GM12878 (cell line): ENCODE measurements at regions not wholly inside any gene's neighbourhood (a gene's known extent, or its start where the extent isn't known, plus 50 kb on each side); places are given as distances from the start of the nearest gene placed in this dataset.

ENCODE experiments used
- ATAC-seq: fragments of 200-7000 bp; cut with Tn5 transposase; 3 replicates; pipeline ENCODE4 v1.9.1; 2020; ENCODE audit warnings: mild to moderate bottlenecking, moderate library complexity
- BruUV-seq: library from RNA; stranded (reverse); fragments of 400-500 nt; replicated peaks from 2 replicates; lab custom pipeline; 2021; lab: Mats Ljungman, UMichigan
- CTCF ChIA-PET: fragments of 300-600 bp; sonication (Branson Sonifier 250); formaldehyde crosslinking; extraction: SDS; loops from one replicate; lab custom pipeline; 2021; ENCODE audit warnings: inconsistent platforms; lab: Yijun Ruan, JAX
- POLR2A ChIA-PET: fragments of 350-600 bp; formaldehyde crosslinking; extraction: SDS; loops from one replicate; lab custom pipeline; 2021; ENCODE audit warnings: inconsistent platforms; lab: Charles Lee
- RAD21 ChIA-PET: fragments of 300-600 bp; sonication (Branson Sonifier 250); formaldehyde crosslinking; loops from one replicate; lab custom pipeline; 2023; ENCODE audit warnings: antibody characterized with exemption; ENCODE audit not compliant: unreplicated experiment; lab: Charles Lee
- SMC1A ChIA-PET: fragments of 300-600 bp; sonication (Branson Sonifier 250); formaldehyde crosslinking; loops from one replicate; lab custom pipeline; 2023; ENCODE audit not compliant: unreplicated experiment, uncharacterized antibody; lab: Charles Lee
- DNase-seq: peaks from one replicate; pipeline ENCODE4 v3.0.0-alpha.2; 2011; ENCODE audit warnings: low read depth, low spot score
- FAIRE-seq: peaks from 3 replicates; lab custom pipeline; 2011; peaks lifted over from hg19 to GRCh38; lab: Jason Lieb, UNC
- H2AFZ ChIP-seq: 2 replicates; pipeline ENCODE4 v1.6.0; 2011; ENCODE audit warnings: low read depth, low read length, control low read depth; ENCODE audit not compliant: control insufficient read depth
- H3K27ac ChIP-seq: 2 replicates; pipeline ENCODE4 v1.5.1; 2011; ENCODE audit warnings: control low read depth; ENCODE audit not compliant: control insufficient read depth, insufficient read depth
- H3K27me3 ChIP-seq, 2 experiments: replicated peaks in 1 of 2; 2 replicates each; pipeline versions ENCODE4 v1.6.0 to v1.6.1; 2011; ENCODE audit warnings: low read length in 1 of 2; ENCODE audit not compliant: control insufficient read depth in 2 of 2, insufficient read depth in 2 of 2
- H3K36me3 ChIP-seq, 2 experiments: 2 replicates each; pipeline ENCODE4 v1.5.1; 2011; ENCODE audit warnings: low read length in 1 of 2; ENCODE audit not compliant: control insufficient read depth in 2 of 2, insufficient read depth in 2 of 2
- H3K4me1 ChIP-seq: 2 replicates; pipeline ENCODE4 v1.6.1; 2011; ENCODE audit warnings: mild to moderate bottlenecking, low read length, moderate library complexity, mixed read lengths; ENCODE audit not compliant: control insufficient read depth, insufficient read depth
- H3K4me2 ChIP-seq: 2 replicates; pipeline ENCODE4 v1.6.0; 2011; ENCODE audit warnings: control low read depth; ENCODE audit not compliant: control insufficient read depth, insufficient read depth
- H3K4me3 ChIP-seq: fragments of 200-600 bp; sonication (generic); 2 replicates; pipeline ENCODE4 v1.5.1; 2016
- H3K79me2 ChIP-seq: 2 replicates; pipeline ENCODE4 v1.6.0; 2011; ENCODE audit warnings: low read length; ENCODE audit not compliant: control insufficient read depth, insufficient read depth
- H3K9ac ChIP-seq: 2 replicates; pipeline ENCODE4 v1.8.0; 2011; ENCODE audit warnings: low read length, control low read depth, mixed read lengths; ENCODE audit not compliant: control insufficient read depth, insufficient read depth
- H3K9me3 ChIP-seq: replicated peaks from 3 replicates; pipeline ENCODE4 v1.5.1; 2011; ENCODE audit warnings: mild to moderate bottlenecking, low read length; ENCODE audit not compliant: control insufficient read depth, insufficient read depth
- H4K20me1 ChIP-seq: 2 replicates; pipeline ENCODE4 v1.6.0; 2011; ENCODE audit not compliant: control insufficient read depth, insufficient read depth
- ESRRA ChIP-seq: IDR thresholded peaks from 2 replicates; pipeline ENCODE4 v1.6.1; 2012; ENCODE audit warnings: mild to moderate bottlenecking, low read length, improper control_type of control experiment
- HDAC2 ChIP-seq: fragments of 200-600 bp; sonication (generic); IDR thresholded peaks from 2 replicates; pipeline ENCODE4 v1.6.1; 2017
- HDAC6 ChIP-seq: fragments of 200-600 bp; sonication (generic); IDR thresholded peaks from one replicate; pipeline ENCODE4 v1.8.0; 2017; ENCODE audit warnings: antibody characterized with exemption; ENCODE audit not compliant: unreplicated experiment
- KAT2A ChIP-seq: conservative IDR thresholded peaks from 2 replicates; pipeline ENCODE4 v1.6.1; 2011; ENCODE audit warnings: low read depth, low read length; ENCODE audit not compliant: control insufficient read depth
- SIN3A ChIP-seq: IDR thresholded peaks from 2 replicates; pipeline ENCODE4 v1.6.1; 2012; ENCODE audit warnings: low read depth, low read length, improper control_type of control experiment
- TARDBP ChIP-seq: IDR thresholded peaks from 2 replicates; pipeline ENCODE4 v1.6.1; 2016; ENCODE audit warnings: borderline replicate concordance
- ZNF274 ChIP-seq: IDR thresholded peaks from one replicate; pipeline ENCODE4 v1.8.0; 2011; ENCODE audit not compliant: insufficient read length, insufficient read depth
- WGBS: methylation state at CpG from one replicate; pipeline ENCODE4 v1.1.6; 2016; ENCODE audit warnings: low lambda C conversion rate; ENCODE audit not compliant: insufficient replicate concordance, insufficient coverage; ENCODE audit errors: missing lambda C conversion rate; 5-methylcytosine and 5-hydroxymethylcytosine counted together
- in situ Hi-C: fragments of 300-500 bp; cut with MboI; formaldehyde crosslinking; loops from 9 replicates; pipeline ENCODE4 v1.14.3; 2018; ENCODE audit warnings: mixed read lengths
- intact Hi-C: fragments of 100-400 bp; cut with micrococcal nuclease; formaldehyde crosslinking; loops from one replicate; pipeline ENCODE4 v1.14.2; 2022; ENCODE audit not compliant: unreplicated experiment
- TF ChIP-seq, protein P1 (sequence below): fragments of 450-650 bp; IDR thresholded peaks from 2 replicates; pipeline ENCODE4 v1.6.1; 2016; ENCODE audit warnings: mild to moderate bottlenecking
- TF ChIP-seq, protein P2 (sequence below): IDR thresholded peaks from 2 replicates; pipeline ENCODE4 v1.6.1; 2011; ENCODE audit warnings: low read depth, low read length, improper control_type of control experiment, borderline replicate concordance
- TF ChIP-seq, protein P3 (sequence below): fragments of 150-350 bp; IDR thresholded peaks from 2 replicates; pipeline ENCODE4 v1.6.1; 2016; ENCODE audit warnings: low read depth, low read length
- TF ChIP-seq, protein P4 (sequence below): fragments of 450-650 bp; formaldehyde crosslinking; IDR thresholded peaks from 2 replicates; pipeline ENCODE4 v1.4.0; 2020; ENCODE audit warnings: mild to moderate bottlenecking, moderate library complexity
- TF ChIP-seq, protein P5 (sequence below): fragments of 450-650 bp; IDR thresholded peaks from 2 replicates; pipeline ENCODE4 v1.6.1; 2018; ENCODE audit warnings: borderline replicate concordance, mild to moderate bottlenecking; ENCODE audit not compliant: partially characterized antibody

DNA sequence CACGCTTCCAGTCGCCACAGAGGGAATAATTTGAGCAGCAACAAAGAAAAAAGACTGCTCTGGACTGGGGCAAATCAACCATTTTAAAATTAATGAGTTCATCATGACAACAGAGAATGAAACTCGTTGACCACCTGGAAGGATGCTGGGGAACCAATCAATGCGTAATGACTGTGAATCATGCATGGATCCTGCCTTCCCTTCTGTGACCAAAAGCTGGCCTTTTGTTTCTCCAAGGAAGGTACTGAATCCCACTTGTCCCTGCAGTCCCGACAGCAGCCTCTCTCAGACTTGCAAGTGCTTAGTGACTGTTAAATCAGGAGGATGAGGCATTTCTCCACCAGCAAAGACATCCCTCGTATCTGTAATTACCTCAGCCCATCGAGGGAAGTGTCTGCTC lies 68.0 kb upstream of the TNS3 start:
- intact Hi-C loops (no loop called here), in situ Hi-C loops (no loop called here)
- FAIRE-seq: no peak
- RAD21 ChIA-PET: no interaction called here
- Histone ChIP-seq H3K4me2 (no peak overlapping the region), H3K36me3 (no peaks in the 10 kb centered on the region), H3K9ac (no peak overlapping the region), H2AFZ (no peak overlapping the region), H3K27me3 (no peaks in the 10 kb centered on the region), H4K20me1 (no peaks in the 10 kb centered on the region), H3K4me1 (peaks cover 6% of the 10 kb centered on the region), H3K27ac (no peak overlapping the region), H3K79me2 (no peaks in the 10 kb centered on the region), H3K9me3 (no peaks in the 10 kb centered on the region), H3K4me3 (no peak overlapping the region)
- no TSS peak for BruUV-seq
- POLR2A ChIA-PET: no interaction called here
- SMC1A ChIA-PET: no interaction called here
- CTCF ChIA-PET: no interaction called here
- TF ChIP-seq, protein P1, sequence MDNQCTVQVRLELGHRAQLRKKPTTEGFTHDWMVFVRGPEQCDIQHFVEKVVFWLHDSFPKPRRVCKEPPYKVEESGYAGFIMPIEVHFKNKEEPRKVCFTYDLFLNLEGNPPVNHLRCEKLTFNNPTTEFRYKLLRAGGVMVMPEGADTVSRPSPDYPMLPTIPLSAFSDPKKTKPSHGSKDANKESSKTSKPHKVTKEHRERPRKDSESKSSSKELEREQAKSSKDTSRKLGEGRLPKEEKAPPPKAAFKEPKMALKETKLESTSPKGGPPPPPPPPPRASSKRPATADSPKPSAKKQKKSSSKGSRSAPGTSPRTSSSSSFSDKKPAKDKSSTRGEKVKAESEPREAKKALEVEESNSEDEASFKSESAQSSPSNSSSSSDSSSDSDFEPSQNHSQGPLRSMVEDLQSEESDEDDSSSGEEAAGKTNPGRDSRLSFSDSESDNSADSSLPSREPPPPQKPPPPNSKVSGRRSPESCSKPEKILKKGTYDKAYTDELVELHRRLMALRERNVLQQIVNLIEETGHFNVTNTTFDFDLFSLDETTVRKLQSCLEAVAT: no peak
- TF ChIP-seq HDAC6: no peak
- TF ChIP-seq, protein P2, sequence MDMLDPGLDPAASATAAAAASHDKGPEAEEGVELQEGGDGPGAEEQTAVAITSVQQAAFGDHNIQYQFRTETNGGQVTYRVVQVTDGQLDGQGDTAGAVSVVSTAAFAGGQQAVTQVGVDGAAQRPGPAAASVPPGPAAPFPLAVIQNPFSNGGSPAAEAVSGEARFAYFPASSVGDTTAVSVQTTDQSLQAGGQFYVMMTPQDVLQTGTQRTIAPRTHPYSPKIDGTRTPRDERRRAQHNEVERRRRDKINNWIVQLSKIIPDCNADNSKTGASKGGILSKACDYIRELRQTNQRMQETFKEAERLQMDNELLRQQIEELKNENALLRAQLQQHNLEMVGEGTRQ: no peak
- TF ChIP-seq, protein P3, sequence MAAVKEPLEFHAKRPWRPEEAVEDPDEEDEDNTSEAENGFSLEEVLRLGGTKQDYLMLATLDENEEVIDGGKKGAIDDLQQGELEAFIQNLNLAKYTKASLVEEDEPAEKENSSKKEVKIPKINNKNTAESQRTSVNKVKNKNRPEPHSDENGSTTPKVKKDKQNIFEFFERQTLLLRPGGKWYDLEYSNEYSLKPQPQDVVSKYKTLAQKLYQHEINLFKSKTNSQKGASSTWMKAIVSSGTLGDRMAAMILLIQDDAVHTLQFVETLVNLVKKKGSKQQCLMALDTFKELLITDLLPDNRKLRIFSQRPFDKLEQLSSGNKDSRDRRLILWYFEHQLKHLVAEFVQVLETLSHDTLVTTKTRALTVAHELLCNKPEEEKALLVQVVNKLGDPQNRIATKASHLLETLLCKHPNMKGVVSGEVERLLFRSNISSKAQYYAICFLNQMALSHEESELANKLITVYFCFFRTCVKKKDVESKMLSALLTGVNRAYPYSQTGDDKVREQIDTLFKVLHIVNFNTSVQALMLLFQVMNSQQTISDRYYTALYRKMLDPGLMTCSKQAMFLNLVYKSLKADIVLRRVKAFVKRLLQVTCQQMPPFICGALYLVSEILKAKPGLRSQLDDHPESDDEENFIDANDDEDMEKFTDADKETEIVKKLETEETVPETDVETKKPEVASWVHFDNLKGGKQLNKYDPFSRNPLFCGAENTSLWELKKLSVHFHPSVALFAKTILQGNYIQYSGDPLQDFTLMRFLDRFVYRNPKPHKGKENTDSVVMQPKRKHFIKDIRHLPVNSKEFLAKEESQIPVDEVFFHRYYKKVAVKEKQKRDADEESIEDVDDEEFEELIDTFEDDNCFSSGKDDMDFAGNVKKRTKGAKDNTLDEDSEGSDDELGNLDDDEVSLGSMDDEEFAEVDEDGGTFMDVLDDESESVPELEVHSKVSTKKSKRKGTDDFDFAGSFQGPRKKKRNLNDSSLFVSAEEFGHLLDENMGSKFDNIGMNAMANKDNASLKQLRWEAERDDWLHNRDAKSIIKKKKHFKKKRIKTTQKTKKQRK: no peak
- TF ChIP-seq SIN3A: no peak
- TF ChIP-seq KAT2A: no peak
- no peak for TF ChIP-seq ESRRA
- TF ChIP-seq, protein P4, sequence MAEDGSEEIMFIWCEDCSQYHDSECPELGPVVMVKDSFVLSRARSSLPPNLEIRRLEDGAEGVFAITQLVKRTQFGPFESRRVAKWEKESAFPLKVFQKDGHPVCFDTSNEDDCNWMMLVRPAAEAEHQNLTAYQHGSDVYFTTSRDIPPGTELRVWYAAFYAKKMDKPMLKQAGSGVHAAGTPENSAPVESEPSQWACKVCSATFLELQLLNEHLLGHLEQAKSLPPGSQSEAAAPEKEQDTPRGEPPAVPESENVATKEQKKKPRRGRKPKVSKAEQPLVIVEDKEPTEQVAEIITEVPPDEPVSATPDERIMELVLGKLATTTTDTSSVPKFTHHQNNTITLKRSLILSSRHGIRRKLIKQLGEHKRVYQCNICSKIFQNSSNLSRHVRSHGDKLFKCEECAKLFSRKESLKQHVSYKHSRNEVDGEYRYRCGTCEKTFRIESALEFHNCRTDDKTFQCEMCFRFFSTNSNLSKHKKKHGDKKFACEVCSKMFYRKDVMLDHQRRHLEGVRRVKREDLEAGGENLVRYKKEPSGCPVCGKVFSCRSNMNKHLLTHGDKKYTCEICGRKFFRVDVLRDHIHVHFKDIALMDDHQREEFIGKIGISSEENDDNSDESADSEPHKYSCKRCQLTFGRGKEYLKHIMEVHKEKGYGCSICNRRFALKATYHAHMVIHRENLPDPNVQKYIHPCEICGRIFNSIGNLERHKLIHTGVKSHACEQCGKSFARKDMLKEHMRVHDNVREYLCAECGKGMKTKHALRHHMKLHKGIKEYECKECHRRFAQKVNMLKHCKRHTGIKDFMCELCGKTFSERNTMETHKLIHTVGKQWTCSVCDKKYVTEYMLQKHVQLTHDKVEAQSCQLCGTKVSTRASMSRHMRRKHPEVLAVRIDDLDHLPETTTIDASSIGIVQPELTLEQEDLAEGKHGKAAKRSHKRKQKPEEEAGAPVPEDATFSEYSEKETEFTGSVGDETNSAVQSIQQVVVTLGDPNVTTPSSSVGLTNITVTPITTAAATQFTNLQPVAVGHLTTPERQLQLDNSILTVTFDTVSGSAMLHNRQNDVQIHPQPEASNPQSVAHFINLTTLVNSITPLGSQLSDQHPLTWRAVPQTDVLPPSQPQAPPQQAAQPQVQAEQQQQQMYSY (CRISPR knock-in tag): no peak
- TF ChIP-seq, protein P5, sequence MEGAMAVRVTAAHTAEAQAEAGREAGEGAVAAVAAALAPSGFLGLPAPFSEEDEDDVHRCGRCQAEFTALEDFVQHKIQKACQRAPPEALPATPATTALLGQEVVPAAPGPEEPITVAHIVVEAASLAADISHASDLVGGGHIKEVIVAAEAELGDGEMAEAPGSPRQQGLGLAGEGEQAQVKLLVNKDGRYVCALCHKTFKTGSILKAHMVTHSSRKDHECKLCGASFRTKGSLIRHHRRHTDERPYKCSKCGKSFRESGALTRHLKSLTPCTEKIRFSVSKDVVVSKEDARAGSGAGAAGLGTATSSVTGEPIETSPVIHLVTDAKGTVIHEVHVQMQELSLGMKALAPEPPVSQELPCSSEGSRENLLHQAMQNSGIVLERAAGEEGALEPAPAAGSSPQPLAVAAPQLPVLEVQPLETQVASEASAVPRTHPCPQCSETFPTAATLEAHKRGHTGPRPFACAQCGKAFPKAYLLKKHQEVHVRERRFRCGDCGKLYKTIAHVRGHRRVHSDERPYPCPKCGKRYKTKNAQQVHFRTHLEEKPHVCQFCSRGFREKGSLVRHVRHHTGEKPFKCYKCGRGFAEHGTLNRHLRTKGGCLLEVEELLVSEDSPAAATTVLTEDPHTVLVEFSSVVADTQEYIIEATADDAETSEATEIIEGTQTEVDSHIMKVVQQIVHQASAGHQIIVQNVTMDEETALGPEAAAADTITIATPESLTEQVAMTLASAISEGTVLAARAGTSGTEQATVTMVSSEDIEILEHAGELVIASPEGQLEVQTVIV: no peak
- no peak for TF ChIP-seq TARDBP
- no peak for TF ChIP-seq HDAC2
- no peak for TF ChIP-seq ZNF274
- 67% methylated on average over 7 of the region's 7 CpGs for WGBS
- DNase-seq: no peak
- no peak for ATAC-seq
